HCT116 (cell line): ENCODE measurements at regions not wholly inside any gene's neighbourhood (a gene's known extent, or its start where the extent isn't known, plus 50 kb on each side); places are given as distances from the start of the nearest gene placed in this dataset.

ENCODE experiments used
- ATAC-seq: fragments of 200-7000 bp; cut with Tn5 transposase; 2 replicates; pipeline ENCODE4 v1.9.1; 2020; ENCODE audit warnings: mild to moderate bottlenecking, moderate library complexity
- BruUV-seq: library from RNA; stranded (reverse); fragments of 400-500 nt; replicated peaks from 2 replicates; lab custom pipeline; 2021; lab: Mats Ljungman, UMichigan
- CTCF ChIA-PET: fragments of 300-600 bp; sonication (Branson Sonifier 250); formaldehyde crosslinking; loops from one replicate; lab custom pipeline; 2021; ENCODE audit warnings: antibody characterized with exemption; lab: Charles Lee
- POLR2A ChIA-PET: fragments of 300-600, 350-600 bp; sonication (Branson Sonifier 250); formaldehyde crosslinking; loops from one replicate; lab custom pipeline; 2021; ENCODE audit warnings: antibody characterized with exemption; lab: Charles Lee
- RAD21 ChIA-PET, 2 experiments: fragments of 300-600 bp; sonication (Branson Sonifier 250); formaldehyde crosslinking; loops; one replicate each; lab custom pipeline; 2023; ENCODE audit warnings: low total read pairs in 2 of 2; ENCODE audit not compliant: uncharacterized antibody in 2 of 2, unreplicated experiment in 2 of 2, low non-redundant PET in 1 of 2; lab: Charles Lee
- DNase-seq: peaks from one replicate; pipeline ENCODE4 v3.0.0-alpha.2; 2010; ENCODE audit warnings: low read depth, low spot score
- H2AFZ ChIP-seq: fragments of 200-600 bp; shearing (Covaris generic), sonication (generic); 2 replicates; pipeline ENCODE4 v1.6.1; 2017; ENCODE audit warnings: low read depth, mixed run types, mixed read lengths, antibody characterized with exemption, low read length; ENCODE audit not compliant: poor library complexity, severe bottlenecking
- H3K27ac ChIP-seq: 2 replicates; pipeline ENCODE4 v1.5.1; 2012; ENCODE audit warnings: low read depth, low read length
- H3K27me3 ChIP-seq: fragments of 200-600 bp; sonication (generic); 2 replicates; pipeline ENCODE4 v1.6.1; 2016; ENCODE audit warnings: mixed run types, low read length, mixed read lengths; ENCODE audit not compliant: insufficient read depth
- H3K36me3 ChIP-seq, 2 experiments: fragments of 200-500 bp in 1 of 2; fragments of 200-600 bp in 1 of 2; sonication (Bioruptor generic) in 1 of 2; sonication (generic) in 1 of 2; 2 replicates each; pipeline versions ENCODE4 v1.5.1 to v1.6.1; 2014 to 2016; ENCODE audit warnings: low read length in 2 of 2, inconsistent platforms in 1 of 2, mixed read lengths in 1 of 2, mixed run types in 1 of 2; ENCODE audit not compliant: insufficient read depth in 2 of 2, control insufficient read depth in 1 of 2
- H3K4me1 ChIP-seq, 2 experiments: fragments of 200-600 bp in 1 of 2; sonication (generic) in 1 of 2; 2 replicates each; pipeline versions ENCODE4 v1.5.1 to v1.6.1; 2012 to 2017; ENCODE audit warnings: low read length in 2 of 2, inconsistent platforms in 1 of 2, mild to moderate bottlenecking in 1 of 2, mixed read lengths in 1 of 2, mixed run types in 1 of 2, moderate library complexity in 1 of 2; ENCODE audit not compliant: insufficient read depth in 2 of 2, control insufficient read depth in 1 of 2
- H3K4me2 ChIP-seq: fragments of 200-600 bp; sonication (generic); 2 replicates; pipeline ENCODE4 v1.6.1; 2017; ENCODE audit warnings: mixed run types, low read length, mixed read lengths
- H3K4me3 ChIP-seq, 2 experiments: fragments of 200-600 bp in 1 of 2; sonication (generic) in 1 of 2; replicated peaks in 1 of 2; 2 replicates each; pipeline ENCODE4 v1.5.1; 2011 to 2016; ENCODE audit warnings: low read length in 2 of 2, control low read depth in 1 of 2, low read depth in 1 of 2, mild to moderate bottlenecking in 1 of 2, mixed read lengths in 1 of 2, mixed run types in 1 of 2
- H3K79me2 ChIP-seq: fragments of 200-600 bp; sonication (generic); 2 replicates; pipeline ENCODE4 v1.6.1; 2017; ENCODE audit warnings: mild to moderate bottlenecking, mixed run types, low read length, moderate library complexity, mixed read lengths; ENCODE audit not compliant: insufficient read depth
- H3K9ac ChIP-seq: fragments of 200-600 bp; sonication (generic); 2 replicates; pipeline ENCODE4 v1.6.1; 2016; ENCODE audit warnings: low read length, mixed read lengths
- H3K9me2 ChIP-seq: fragments of 200-600 bp; sonication (generic), shearing (Covaris generic); 2 replicates; pipeline ENCODE4 v1.6.1; 2017; ENCODE audit warnings: mixed run types, mild to moderate bottlenecking, moderate library complexity; ENCODE audit not compliant: insufficient read depth
- H3K9me3 ChIP-seq, 2 experiments: fragments of 200-500 bp in 1 of 2; fragments of 200-600 bp in 1 of 2; sonication (Bioruptor generic) in 1 of 2; sonication (generic) in 1 of 2; 2 replicates each; pipeline ENCODE4 v1.6.1; 2014 to 2017; ENCODE audit warnings: low read length in 2 of 2, mixed read lengths in 2 of 2, inconsistent platforms in 1 of 2, low read depth in 1 of 2, mild to moderate bottlenecking in 1 of 2, mixed run types in 1 of 2, moderate library complexity in 1 of 2; ENCODE audit not compliant: control insufficient read depth in 1 of 2, insufficient read depth in 1 of 2
- H4K20me1 ChIP-seq: fragments of 200-600 bp; sonication (generic), shearing (Covaris generic); 2 replicates; pipeline ENCODE4 v1.6.1; 2017; ENCODE audit warnings: mixed run types, mild to moderate bottlenecking, moderate library complexity; ENCODE audit not compliant: insufficient read depth
- CBX3 ChIP-seq: IDR thresholded peaks from 2 replicates; pipeline ENCODE4 v1.6.1; 2012; ENCODE audit warnings: low read depth
- CTCF ChIP-seq, 3 experiments: fragments of 200-600 bp in 1 of 3; sonication (generic) in 1 of 3; IDR thresholded peaks in 2 of 3; conservative IDR thresholded peaks in 1 of 3; 2 replicates each; pipeline ENCODE4 v1.5.1; 2012 to 2017; ENCODE audit warnings: low read depth in 2 of 3, low read length in 2 of 3, antibody characterized with exemption in 1 of 3, borderline replicate concordance in 1 of 3, control low read depth in 1 of 3, mild to moderate bottlenecking in 1 of 3, mixed read lengths in 1 of 3, mixed run types in 1 of 3, moderate library complexity in 1 of 3; ENCODE audit not compliant: insufficient read depth in 1 of 3
- ELF1 ChIP-seq: IDR thresholded peaks from 2 replicates; pipeline ENCODE4 v1.6.1; 2012; ENCODE audit warnings: low read depth, borderline replicate concordance
- EZH2phosphoT487 ChIP-seq: fragments of 200-600 bp; IDR thresholded peaks from 2 replicates; pipeline ENCODE4 v1.6.1; 2018; ENCODE audit warnings: antibody characterized with exemption, borderline replicate concordance
- FOSL1 ChIP-seq: IDR thresholded peaks from 2 replicates; pipeline ENCODE4 v1.6.1; 2012; ENCODE audit warnings: low read depth
- JUND ChIP-seq: IDR thresholded peaks from 2 replicates; pipeline ENCODE4 v1.6.1; 2012
- POLR2A ChIP-seq: IDR thresholded peaks from 2 replicates; pipeline ENCODE4 v1.7.0; 2011; ENCODE audit warnings: borderline replicate concordance; ENCODE audit not compliant: insufficient read depth, insufficient read length; ENCODE audit errors: extremely low read depth
- RAD21 ChIP-seq: IDR thresholded peaks from 2 replicates; pipeline ENCODE4 v1.6.1; 2012; ENCODE audit warnings: low read depth, mild to moderate bottlenecking
- REST ChIP-seq: IDR thresholded peaks from 2 replicates; pipeline ENCODE4 v1.6.1; 2012; ENCODE audit warnings: low read depth
- SIN3A ChIP-seq: IDR thresholded peaks from 2 replicates; pipeline ENCODE4 v1.6.1; 2012; ENCODE audit warnings: low read depth
- SP1 ChIP-seq: IDR thresholded peaks from 2 replicates; pipeline ENCODE4 v1.6.1; 2012; ENCODE audit warnings: low read depth
- SRF ChIP-seq: IDR thresholded peaks from 2 replicates; pipeline ENCODE4 v1.6.1; 2012; ENCODE audit warnings: low read depth
- TCF7L2 ChIP-seq: IDR thresholded peaks from 2 replicates; pipeline ENCODE4 v1.7.0; 2011; ENCODE audit warnings: borderline replicate concordance, inconsistent platforms; ENCODE audit not compliant: insufficient read depth, insufficient read length; ENCODE audit errors: extremely low read depth
- YY1 ChIP-seq: IDR thresholded peaks from 2 replicates; pipeline ENCODE4 v1.6.1; 2011; ENCODE audit warnings: low read length, low read depth, moderate library complexity, mild to moderate bottlenecking; ENCODE audit not compliant: insufficient replicate concordance; ENCODE audit errors: extremely low read depth
- ZFX ChIP-seq: fragments of 450-650 bp; IDR thresholded peaks from 2 replicates; pipeline ENCODE4 v1.6.1; 2017
- ZNF274 ChIP-seq: fragments of 200-500 bp; sonication (Bioruptor generic); IDR thresholded peaks from 2 replicates; pipeline ENCODE4 v1.6.1; 2014; ENCODE audit warnings: mild to moderate bottlenecking, low read depth, low read length, inconsistent platforms
- intact Hi-C: fragments of 100-400 bp; cut with micrococcal nuclease; formaldehyde crosslinking; loops from 2 replicates; pipeline ENCODE4 v1.10.0; 2022

GRCh38 chr21:31450980-31451379, 106.9 kb upstream of the TIAM1 start:
- DNase-seq, result no peak
- CTCF ChIA-PET, result interaction anchor here (0.7 kb wide), 1 partner anchor 8 kb away, joined by 3 read pairs; no protein-coding TSS in a partner anchor
- ATAC-seq, result no peak
- POLR2A ChIA-PET, result no interaction called here
- no peaks in the 10 kb centered on the region for H3K9me2 ChIP-seq
- H3K4me3 ChIP-seq, result no peak overlapping the region
- H4K20me1 ChIP-seq, result no peaks in the 10 kb centered on the region
- no peaks in the 10 kb centered on the region for H3K4me1 ChIP-seq
- H3K36me3 ChIP-seq, result no peaks in the 10 kb centered on the region
- no TSS peak for BruUV-seq
- RAD21 ChIA-PET, result interaction anchor here in 1 of 2 experiments (0.5 kb wide), 1 partner anchor 219 kb away, joined by 3 read pairs; no protein-coding TSS in a partner anchor
- TF ChIP-seq SRF (no peak), REST (no peak), CTCF (IDR thresholded peaks at IDR 0.05 in 2 of 3, conservative IDR thresholded peaks at IDR 0.05 in 1 of 3; ENCODE audit: borderline replicate concordance in 1 of 3, insufficient read depth in 1 of 3, low read depth in 2 of 3, low read length in 2 of 3) (no peak), EZH2phosphoT487 (no peak), FOSL1 (no peak), CBX3 (no peak), POLR2A (no peak), ZNF274 (no peak), SIN3A (no peak), JUND (no peak), SP1 (no peak), ELF1 (no peak), YY1 (no peak), ZFX (no peak), TCF7L2 (no peak), RAD21 (no peak)
- H3K27me3 ChIP-seq, result no peaks in the 10 kb centered on the region
- H3K9ac ChIP-seq, result no peak overlapping the region
- H3K4me2 ChIP-seq, result no peak overlapping the region
- H3K9me3 ChIP-seq, result no peaks in the 10 kb centered on the region
- H2AFZ ChIP-seq, result no peak overlapping the region
- H3K27ac ChIP-seq, result no peak overlapping the region
- intact Hi-C loops, result no loop called here
- H3K79me2 ChIP-seq, result no peaks in the 10 kb centered on the region
